GM23338 (cell line): ENCODE measurements at regions not wholly inside any gene's neighbourhood (a gene's known extent, or its start where the extent isn't known, plus 50 kb on each side); places are given as distances from the start of the nearest gene placed in this dataset.

Experiments
- ATAC-seq: fragments of 200-7000 bp; cut with Tn5 transposase; 3 replicates; pipeline ENCODE4 v1.9.1; 2020
- DNase-seq: peaks from one replicate; pipeline ENCODE4 v3.0.0-alpha.2; 2015; ENCODE audit warnings: low spot score
- H2AFZ ChIP-seq: fragments of 200-600 bp; sonication (generic); 2 replicates; pipeline ENCODE4 v1.8.0; 2016; ENCODE audit warnings: antibody characterized with exemption, mild to moderate bottlenecking, moderate library complexity
- H3F3A ChIP-seq: fragments of 200-600 bp; sonication (generic); replicated peaks from 2 replicates; pipeline ENCODE4 v1.8.0; 2017; ENCODE audit warnings: antibody characterized with exemption, mixed run types, low read depth
- H3K27ac ChIP-seq: fragments of 200-600 bp; sonication (generic); 2 replicates; pipeline ENCODE4 v1.6.1; 2016; ENCODE audit warnings: low read depth
- H3K27me3 ChIP-seq: fragments of 200-600 bp; sonication (generic); 2 replicates; pipeline ENCODE4 v1.8.0; 2016; ENCODE audit warnings: mild to moderate bottlenecking, mixed run types, moderate library complexity; ENCODE audit not compliant: insufficient read depth
- H3K36me3 ChIP-seq: fragments of 200-600 bp; sonication (generic); 2 replicates; pipeline ENCODE4 v1.8.0; 2016; ENCODE audit warnings: mild to moderate bottlenecking; ENCODE audit not compliant: insufficient read depth
- H3K4me1 ChIP-seq: fragments of 200-600 bp; sonication (generic); 2 replicates; pipeline ENCODE4 v1.8.0; 2016; ENCODE audit warnings: mild to moderate bottlenecking, moderate library complexity; ENCODE audit not compliant: insufficient read depth
- H3K4me2 ChIP-seq: fragments of 200-600 bp; sonication (generic); 2 replicates; pipeline ENCODE4 v1.7.1; 2017; ENCODE audit warnings: mixed run types
- H3K4me3 ChIP-seq: fragments of 200-600 bp; sonication (generic); 2 replicates; pipeline ENCODE4 v1.6.1; 2016; ENCODE audit warnings: mixed run types
- H3K79me2 ChIP-seq: fragments of 200-600 bp; sonication (generic); replicated peaks from 2 replicates; pipeline ENCODE4 v1.8.0; 2017; ENCODE audit warnings: mild to moderate bottlenecking; ENCODE audit not compliant: insufficient read depth
- H3K9me2 ChIP-seq: fragments of 200-600 bp; sonication (generic); 2 replicates; pipeline ENCODE4 v1.8.0; 2017; ENCODE audit not compliant: insufficient read depth
- H4K20me1 ChIP-seq: fragments of 200-600 bp; sonication (generic); replicated peaks from 2 replicates; pipeline ENCODE4 v1.8.0; 2017; ENCODE audit warnings: mild to moderate bottlenecking; ENCODE audit not compliant: insufficient read depth
- H3K27ac Mint-ChIP-seq: 2 replicates; pipeline ENCODE4 v1.8.0; 2020; ENCODE audit warnings: inconsistent platforms, mild to moderate bottlenecking, moderate library complexity, mixed read lengths
- H3K27me3 Mint-ChIP-seq: 3 replicates; pipeline ENCODE4 v1.8.0; 2022; ENCODE audit warnings: low read depth, mild to moderate bottlenecking, moderate library complexity, mixed read lengths, inconsistent platforms; ENCODE audit not compliant: insufficient read depth, poor library complexity
- H3K36me3 Mint-ChIP-seq: 3 replicates; pipeline ENCODE4 v1.8.0; 2021; ENCODE audit warnings: low read depth, mild to moderate bottlenecking, inconsistent platforms, moderate library complexity, mixed read lengths
- H3K4me1 Mint-ChIP-seq: 3 replicates; pipeline ENCODE4 v1.8.0; 2020; ENCODE audit warnings: mild to moderate bottlenecking, inconsistent platforms, mixed read lengths
- H3K4me3 Mint-ChIP-seq: 3 replicates; pipeline ENCODE4 v1.8.0; 2021; ENCODE audit warnings: moderate library complexity, mild to moderate bottlenecking, inconsistent platforms, mixed read lengths
- H3K9me3 Mint-ChIP-seq: 3 replicates; pipeline ENCODE4 v1.8.0; 2020; ENCODE audit warnings: moderate library complexity, mild to moderate bottlenecking, inconsistent platforms, mixed read lengths
- CREB1 ChIP-seq: fragments of 250-450 bp; sonication (Bioruptor Pico); IDR thresholded peaks from 2 replicates; pipeline ENCODE4 v1.5.0; 2020; ENCODE audit warnings: low read depth, mild to moderate bottlenecking, moderate library complexity
- CTCF ChIP-seq, 2 experiments: fragments of 200-600 bp in 1 of 2; sonication (generic) in 1 of 2; conservative IDR thresholded peaks; 2 replicates each; pipeline versions ENCODE4 v1.5.1 to v1.6.1; 2016 to 2017; ENCODE audit warnings: antibody characterized with exemption in 2 of 2, low read depth in 2 of 2, mild to moderate bottlenecking in 2 of 2, moderate library complexity in 1 of 2
- ETS1 ChIP-seq: IDR thresholded peaks from 2 replicates; pipeline ENCODE4 v1.6.1; 2016; ENCODE audit warnings: antibody characterized with exemption
- JUNB ChIP-seq: IDR thresholded peaks from one replicate; pipeline ENCODE4 v1.6.1; 2016; ENCODE audit warnings: antibody characterized with exemption; ENCODE audit not compliant: unreplicated experiment
- NANOG ChIP-seq: IDR thresholded peaks from 2 replicates; pipeline ENCODE4 v1.6.1; 2016; ENCODE audit warnings: antibody characterized with exemption, borderline replicate concordance
- REST ChIP-seq: IDR thresholded peaks from one replicate; pipeline ENCODE4 v1.6.1; 2018; ENCODE audit warnings: antibody characterized with exemption; ENCODE audit not compliant: unreplicated experiment
- STAT1 ChIP-seq: IDR thresholded peaks from one replicate; pipeline ENCODE4 v1.6.1; 2016; ENCODE audit warnings: antibody characterized with exemption; ENCODE audit not compliant: unreplicated experiment
- ZNF114 ChIP-seq: fragments of 250-450 bp; sonication (Bioruptor Pico); IDR thresholded peaks from 2 replicates; pipeline ENCODE4 v1.5.0; 2020; ENCODE audit warnings: mild to moderate bottlenecking, moderate library complexity
- ZNF331 ChIP-seq: fragments of 250-450 bp; sonication (Bioruptor Pico); IDR thresholded peaks from 2 replicates; pipeline ENCODE4 v1.5.0; 2020; ENCODE audit warnings: low read depth, mild to moderate bottlenecking, moderate library complexity

GRCh38 chr18:28607991-28608390 is 431.1 kb upstream of the CDH2 start:
- no peaks in the 10 kb centered on the region for H3K9me2 ChIP-seq
- H3K36me3 Mint-ChIP-seq, result no peaks in the 10 kb centered on the region

GRCh38 chr18:28606686-28607085 is 429.8 kb upstream of the CDH2 start:
- Histone ChIP-seq H3K79me2 (no peaks in the 10 kb centered on the region), H3F3A (no peaks in the 10 kb centered on the region), H3K4me1 (no peaks in the 10 kb centered on the region), H3K27ac (no peak overlapping the region), H2AFZ (no peak overlapping the region), H3K36me3 (no peaks in the 10 kb centered on the region), H4K20me1 (no peaks in the 10 kb centered on the region), H3K4me3 (no peak overlapping the region), H3K27me3 (no peaks in the 10 kb centered on the region), H3K4me2 (no peak overlapping the region), H3K9me2 (no peaks in the 10 kb centered on the region)
- no peaks in the 10 kb centered on the region for H3K4me1 Mint-ChIP-seq
- DNase-seq, result no peak
- H3K4me3 Mint-ChIP-seq, result no peak overlapping the region
- no peak overlapping the region for H3K27ac Mint-ChIP-seq
- ATAC-seq, result no peak
- peaks cover 2% of the 10 kb centered on the region for H3K27me3 Mint-ChIP-seq
- no peaks in the 10 kb centered on the region for H3K36me3 Mint-ChIP-seq
- TF ChIP-seq CREB1 (CRISPR knock-in tag) (no peak), JUNB (no peak), REST (no peak), ETS1 (no peak), CTCF (conservative IDR thresholded peaks at IDR 0.05; ENCODE audit: low read depth in 2 of 2) (no peak), ZNF114 (no peak)
- H3K9me3 Mint-ChIP-seq, result no peaks in the 10 kb centered on the region

More at GRCh38 chr18:28607991-28608390, 431.1 kb upstream of the CDH2 start:
- Mint-ChIP-seq H3K27ac (no peak overlapping the region), H3K9me3 (no peaks in the 10 kb centered on the region), H3K27me3 (peaks cover 2% of the 10 kb centered on the region), H3K4me1 (no peaks in the 10 kb centered on the region), H3K4me3 (no peak overlapping the region)
- no peaks in the 10 kb centered on the region for H3K79me2 ChIP-seq
- H3K36me3 ChIP-seq, result no peaks in the 10 kb centered on the region
- ATAC-seq, result no peak
- H3K4me1 ChIP-seq, result no peaks in the 10 kb centered on the region
- no peaks in the 10 kb centered on the region for H3F3A ChIP-seq
- TF ChIP-seq NANOG (no peak), ZNF331 (no peak), CREB1 (CRISPR knock-in tag) (no peak), ZNF114 (no peak), STAT1 (no peak)
- H3K27me3 ChIP-seq, result no peaks in the 10 kb centered on the region
- no peaks in the 10 kb centered on the region for H4K20me1 ChIP-seq
- no peak for DNase-seq
- no peak overlapping the region for H3K4me3 ChIP-seq
- H3K4me2 ChIP-seq, result no peak overlapping the region
- H2AFZ ChIP-seq, result no peak overlapping the region
- no peak overlapping the region for H3K27ac ChIP-seq
